ENCODE measurements at regions not wholly inside any gene's neighbourhood (a gene's known extent, or its start where the extent isn't known, plus 50 kb on each side); places are given as distances from the start of the nearest gene placed in this dataset.

- no peak for DNase-seq
These were observed 424.5 kb upstream of the DAB1 start for GRCh38 chr1:57848406-57848805.

- no peak for DNase-seq
These were observed 421.2 kb upstream of the DAB1 start for GRCh38 chr1:57845041-57845440.

GRCh38 chr1:57844382-57844980, 420.6 kb upstream of the DAB1 start:
- DNase-seq, result no peak

GRCh38 chr1:57843760-57844159, 419.9 kb upstream of the DAB1 start:
- no peak for DNase-seq

GRCh38 chr1:57839526-57839925, 415.7 kb upstream of the DAB1 start:
- DNase-seq, result no peak

- DNase-seq, result no peak
These were observed 415.2 kb upstream of the DAB1 start for GRCh38 chr1:57839067-57839466.

- no peak for DNase-seq
These were observed 411.8 kb upstream of the DAB1 start for GRCh38 chr1:57835620-57836019.

- DNase-seq, result no peak
These were observed 409.4 kb upstream of the DAB1 start for GRCh38 chr1:57833296-57833695.

- no peak for DNase-seq
These were observed 408.8 kb upstream of the DAB1 start for GRCh38 chr1:57832612-57833011.

GRCh38 chr1:57831624-57832023, 407.8 kb upstream of the DAB1 start:
- no peak for DNase-seq

GRCh38 chr1:57826535-57826934, 402.7 kb upstream of the DAB1 start:
- DNase-seq, result no peak

- DNase-seq, result no peak
These were observed 400.7 kb upstream of the DAB1 start for GRCh38 chr1:57824535-57824934.

GRCh38 chr1:57820356-57821095, 396.7 kb upstream of the DAB1 start:
- DNase-seq, result no peak

- DNase-seq, result no peak
These were observed 396.0 kb upstream of the DAB1 start for GRCh38 chr1:57819893-57820292.

GRCh38 chr1:57803586-57803985, 379.7 kb upstream of the DAB1 start:
- no peak for DNase-seq

- DNase-seq, result no peak
These were observed 376.5 kb upstream of the DAB1 start for GRCh38 chr1:57800376-57800775.

- DNase-seq, result no peak
These were observed 375.7 kb upstream of the DAB1 start for GRCh38 chr1:57799490-57800115.

- no peak for DNase-seq
These were observed 374.7 kb upstream of the DAB1 start for GRCh38 chr1:57798543-57798942.

- DNase-seq, result no peak
These were observed 373.2 kb upstream of the DAB1 start for GRCh38 chr1:57797084-57797483.

GRCh38 chr1:57796616-57797015, 372.8 kb upstream of the DAB1 start:
- no peak for DNase-seq

GRCh38 chr1:57795886-57796285, 372.0 kb upstream of the DAB1 start:
- no peak for DNase-seq

- DNase-seq, result no peak
These were observed 370.2 kb upstream of the DAB1 start for GRCh38 chr1:57794078-57794477.

- DNase-seq, result no peak
These were observed 367.6 kb upstream of the DAB1 start for GRCh38 chr1:57791497-57791896.

GRCh38 chr1:57789936-57790335, 366.1 kb upstream of the DAB1 start:
- DNase-seq, result no peak

Measured in Kasumi-1 (cell line).